ENCODE measurements at regions not wholly inside any gene's neighbourhood (a gene's known extent, or its start where the extent isn't known, plus 50 kb on each side); places are given as distances from the start of the nearest gene placed in this dataset.

DNA sequence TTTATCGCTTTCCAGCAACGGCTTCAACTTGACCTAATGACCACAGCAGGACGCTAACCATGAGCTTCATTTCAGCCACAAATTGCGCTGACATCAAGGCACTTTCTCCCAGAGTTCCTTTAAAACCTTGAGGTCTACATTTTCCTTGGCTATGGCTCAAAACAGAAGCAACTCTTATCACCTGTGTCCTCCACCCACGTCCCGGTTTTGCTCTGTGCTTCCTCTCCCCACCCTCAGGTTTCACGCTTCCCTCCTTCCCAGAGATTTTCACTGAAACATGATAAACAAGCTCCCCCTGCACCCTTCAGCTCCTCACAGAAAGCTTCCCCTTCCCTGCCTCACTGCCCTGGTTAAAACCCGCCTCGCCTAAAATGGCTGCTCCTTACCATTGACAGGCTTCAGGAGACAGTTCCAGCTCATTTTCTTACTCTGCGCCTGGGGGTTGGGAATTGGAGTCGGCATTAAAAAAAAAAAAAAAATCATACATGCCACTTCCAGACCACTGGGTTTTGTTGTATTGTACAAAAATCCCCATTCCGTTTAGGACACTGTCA is 229.5 kb downstream of the UBE3D start:
- TF ChIP-seq, protein P1, sequence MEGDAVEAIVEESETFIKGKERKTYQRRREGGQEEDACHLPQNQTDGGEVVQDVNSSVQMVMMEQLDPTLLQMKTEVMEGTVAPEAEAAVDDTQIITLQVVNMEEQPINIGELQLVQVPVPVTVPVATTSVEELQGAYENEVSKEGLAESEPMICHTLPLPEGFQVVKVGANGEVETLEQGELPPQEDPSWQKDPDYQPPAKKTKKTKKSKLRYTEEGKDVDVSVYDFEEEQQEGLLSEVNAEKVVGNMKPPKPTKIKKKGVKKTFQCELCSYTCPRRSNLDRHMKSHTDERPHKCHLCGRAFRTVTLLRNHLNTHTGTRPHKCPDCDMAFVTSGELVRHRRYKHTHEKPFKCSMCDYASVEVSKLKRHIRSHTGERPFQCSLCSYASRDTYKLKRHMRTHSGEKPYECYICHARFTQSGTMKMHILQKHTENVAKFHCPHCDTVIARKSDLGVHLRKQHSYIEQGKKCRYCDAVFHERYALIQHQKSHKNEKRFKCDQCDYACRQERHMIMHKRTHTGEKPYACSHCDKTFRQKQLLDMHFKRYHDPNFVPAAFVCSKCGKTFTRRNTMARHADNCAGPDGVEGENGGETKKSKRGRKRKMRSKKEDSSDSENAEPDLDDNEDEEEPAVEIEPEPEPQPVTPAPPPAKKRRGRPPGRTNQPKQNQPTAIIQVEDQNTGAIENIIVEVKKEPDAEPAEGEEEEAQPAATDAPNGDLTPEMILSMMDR (conservative IDR thresholded peaks at IDR 0.05; ENCODE audit: low read length) = no peak
- no peak for TF ChIP-seq EZH2phosphoT487 (IDR thresholded peaks at IDR 0.05; ENCODE audit: borderline replicate concordance, low read depth, low read length)
